Stimulated activated CD4-positive, alpha-beta T cell treated with anti-CD3 and anti-CD28 coated beads, Interleukin-1b, Interleukin-23, amount 100 ng/mL, for 1 hour (primary cell): ENCODE measurements at regions not wholly inside any gene's neighbourhood (a gene's known extent, or its start where the extent isn't known, plus 50 kb on each side); places are given as distances from the start of the nearest gene placed in this dataset.
"Not testable (repeated sequence)": the region's sequence is repeated elsewhere in the genome, so short reads cannot be mapped to it uniquely, and the experiment has no call there.

Source experiments
- DNase-seq, 2 donors: peaks; one replicate each; pipeline ENCODE4 v3.0.0-alpha.2; 2020; ENCODE audit warnings: low read depth in 2 of 2

- DNase-seq, result no peak
Measured at GRCh38 chr3:87710511-87710910, 348.3 kb downstream of the CGGBP1 start.

DNA sequence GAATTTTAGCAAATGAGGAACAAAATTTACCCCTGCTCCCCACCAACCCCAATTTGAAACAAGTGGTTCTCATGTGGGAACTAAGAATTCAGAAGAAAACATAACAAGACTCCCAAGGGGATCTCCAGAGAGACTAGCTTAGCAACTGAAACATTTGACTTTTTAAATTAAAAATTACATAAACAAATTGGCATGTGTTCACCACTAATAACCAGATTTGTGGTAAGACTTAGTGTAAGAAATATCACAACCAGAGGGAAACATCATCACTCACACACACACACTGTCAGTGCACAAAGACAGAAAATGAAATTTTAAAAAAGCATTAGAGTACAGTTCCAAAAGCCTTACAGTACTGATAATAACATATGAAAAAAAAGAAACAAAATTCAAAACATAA, 348.8 kb downstream of the CGGBP1 start:
- no peak for DNase-seq

DNA sequence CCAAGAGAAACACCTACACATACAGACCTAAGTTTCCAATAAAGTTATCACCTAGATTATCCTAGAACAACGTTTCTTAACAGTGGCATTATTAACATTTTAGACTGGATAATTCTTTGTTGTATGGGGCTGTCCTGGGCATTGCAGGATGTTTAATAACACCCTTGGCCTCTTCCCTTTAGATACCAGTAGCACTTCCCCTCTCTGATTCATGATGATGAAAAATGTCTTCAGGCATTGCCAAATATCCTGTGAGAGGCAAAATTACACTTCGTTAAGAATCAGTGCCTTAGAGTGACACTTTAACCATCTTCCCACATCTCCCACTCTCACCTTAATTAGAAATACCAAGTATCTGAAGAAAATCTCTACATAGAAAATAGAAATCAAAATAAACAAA, 352.6 kb downstream of the CGGBP1 start:
- no peak for DNase-seq

- no peak for DNase-seq
Measured at GRCh38 chr3:87702600-87702999, 356.2 kb downstream of the CGGBP1 start.

DNA sequence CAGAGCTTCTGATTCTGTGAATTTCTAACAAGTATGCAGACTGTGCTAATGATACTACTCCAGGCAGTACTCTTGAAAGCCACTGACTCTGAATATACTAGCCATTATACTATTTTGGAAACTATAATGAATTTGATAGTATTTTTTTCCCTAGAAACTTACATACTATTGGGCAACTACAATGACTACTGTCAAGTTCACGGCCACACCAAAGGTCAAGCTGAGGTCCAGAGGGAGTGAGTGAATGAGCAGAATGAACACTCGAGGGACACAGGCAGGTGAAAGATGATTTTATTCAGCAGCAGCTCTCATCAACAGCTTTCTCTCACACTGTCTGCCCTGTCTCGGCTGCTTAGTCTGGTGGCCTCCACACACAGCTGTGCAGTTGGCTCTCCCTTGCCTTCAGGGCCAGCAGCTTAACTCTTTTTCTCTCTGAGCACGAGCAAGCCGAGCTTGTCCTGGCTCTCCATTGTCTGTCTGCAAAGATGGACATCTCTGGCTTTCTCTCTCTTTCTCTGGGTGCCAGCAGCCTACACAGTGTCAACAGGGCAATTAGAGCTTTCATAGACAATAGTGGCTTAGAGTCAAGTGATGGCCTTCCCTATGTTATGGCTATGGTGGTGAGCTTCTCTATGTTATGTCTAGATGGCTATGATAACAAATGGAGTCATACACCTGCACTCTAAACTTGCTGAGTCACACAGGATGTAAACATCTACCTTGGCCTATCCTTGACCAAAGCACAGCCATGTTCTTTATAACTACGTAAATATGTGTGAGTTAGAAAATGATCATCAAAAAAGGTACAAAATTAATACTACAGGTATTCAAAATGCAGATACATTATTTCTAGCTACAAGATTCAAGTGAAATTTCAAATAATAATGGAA, 362.4 kb downstream of the CGGBP1 start:
- DNase-seq, result no peak

DNA sequence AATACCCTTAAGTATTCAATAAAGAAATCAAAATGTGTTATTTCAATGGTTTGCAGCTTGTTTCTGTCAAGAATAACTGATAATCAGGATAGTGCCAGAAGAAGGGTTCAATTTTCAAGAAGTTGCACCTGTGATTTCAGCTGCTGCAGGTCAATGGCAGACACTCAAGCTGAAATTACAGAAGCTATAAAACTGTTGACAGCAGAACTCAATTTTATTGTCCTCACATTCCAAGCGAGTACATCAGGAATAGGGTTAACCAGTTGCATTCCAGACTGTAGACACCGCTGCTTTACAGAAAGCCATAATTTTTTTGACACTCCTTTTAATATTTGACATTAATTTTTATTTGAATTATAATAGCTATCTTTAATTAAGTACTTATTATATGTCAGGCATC, 364.1 kb downstream of the CGGBP1 start:
- no peak for DNase-seq

DNA sequence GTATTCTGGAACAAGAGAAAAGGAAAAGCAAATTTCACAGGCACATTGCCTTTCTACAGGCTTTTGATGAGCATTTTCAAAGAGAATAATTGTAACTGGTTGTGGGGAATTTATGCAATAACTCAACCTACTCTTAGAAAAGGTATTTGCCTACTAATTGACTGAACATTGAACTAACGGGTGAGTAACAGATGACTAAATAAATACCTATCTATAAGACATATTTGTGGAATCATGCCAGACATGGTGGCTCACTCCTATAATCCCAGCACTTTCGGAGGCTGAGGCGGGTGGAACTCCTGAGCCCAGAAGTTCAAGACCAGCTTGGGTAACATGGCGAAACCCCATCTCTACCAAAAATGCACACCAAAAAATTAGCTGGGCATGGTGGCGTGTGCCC, 367.7 kb downstream of the CGGBP1 start:
- DNase-seq, result no peak

GRCh38 chr3:87678984-87679660, 379.7 kb downstream of the CGGBP1 start:
- not testable (repeated sequence) for DNase-seq

- no peak for DNase-seq
Measured at GRCh38 chr3:87674397-87675161, 384.2 kb downstream of the CGGBP1 start.

DNA sequence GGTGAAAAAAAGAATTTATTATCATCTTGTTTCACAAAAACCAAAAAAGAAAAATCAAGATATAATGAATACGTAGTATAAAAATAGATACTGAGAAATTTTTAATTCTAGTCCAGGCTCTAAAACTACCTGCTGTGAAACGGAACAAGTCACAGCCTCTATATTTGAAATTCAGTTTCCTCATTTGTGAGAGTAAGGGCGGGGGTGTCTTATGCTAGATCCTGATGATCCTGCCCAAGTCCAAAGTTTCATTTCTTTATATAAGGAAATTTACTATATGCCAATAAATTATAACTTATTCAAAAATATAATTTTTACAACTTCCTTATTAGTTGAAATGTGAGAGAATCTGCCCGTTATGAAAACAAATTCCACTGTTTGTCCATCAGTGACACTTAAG, 385.7 kb downstream of the CGGBP1 start:
- DNase-seq, result no peak

- DNase-seq, result no peak
Measured at GRCh38 chr3:87654184-87654583, 377.8 kb upstream of the POU1F1 start.

DNA sequence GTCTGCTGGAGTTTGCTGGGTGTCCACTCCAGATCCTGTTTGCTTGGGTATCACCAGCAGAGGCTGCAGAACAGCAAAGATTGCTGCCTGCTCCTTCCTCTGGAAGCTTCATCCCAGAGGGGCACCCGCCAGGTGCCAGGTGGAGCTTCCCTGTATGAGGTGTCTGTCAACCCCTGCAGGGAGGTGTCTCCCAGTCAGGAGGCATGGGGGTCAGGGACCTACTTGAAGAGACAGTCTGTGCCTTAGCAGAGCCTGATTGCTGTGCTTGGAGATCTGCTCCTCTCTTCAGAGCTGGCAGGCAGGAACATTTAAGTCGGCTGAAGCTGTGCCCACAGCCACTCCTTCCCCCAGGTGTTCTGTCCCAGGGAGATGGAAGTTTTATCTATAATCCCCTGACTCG, 376.8 kb upstream of the POU1F1 start:
- not testable (repeated sequence) for DNase-seq

- DNase-seq, result no peak
Measured at GRCh38 chr3:87634426-87634825, 358.0 kb upstream of the POU1F1 start.

DNA sequence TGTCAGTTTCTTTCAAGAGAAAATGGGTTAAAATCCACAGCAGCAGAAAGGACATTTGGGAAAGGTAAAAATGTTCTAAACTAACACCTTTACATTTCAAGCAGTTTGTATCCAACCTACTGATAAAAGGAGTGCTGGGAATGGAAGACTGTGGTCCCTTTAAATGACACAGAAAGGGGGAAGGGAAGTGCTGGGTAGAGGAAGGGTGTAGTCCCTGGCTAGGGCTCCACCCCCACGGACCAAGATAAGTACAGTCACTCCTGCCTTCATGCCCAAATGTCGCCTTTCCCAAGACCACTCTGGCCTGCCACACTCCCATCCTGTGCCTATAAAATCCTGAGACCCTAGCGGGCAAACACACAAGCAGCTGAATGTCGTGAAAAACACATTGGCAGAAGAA, 350.9 kb upstream of the POU1F1 start:
- DNase-seq, result no peak

DNA sequence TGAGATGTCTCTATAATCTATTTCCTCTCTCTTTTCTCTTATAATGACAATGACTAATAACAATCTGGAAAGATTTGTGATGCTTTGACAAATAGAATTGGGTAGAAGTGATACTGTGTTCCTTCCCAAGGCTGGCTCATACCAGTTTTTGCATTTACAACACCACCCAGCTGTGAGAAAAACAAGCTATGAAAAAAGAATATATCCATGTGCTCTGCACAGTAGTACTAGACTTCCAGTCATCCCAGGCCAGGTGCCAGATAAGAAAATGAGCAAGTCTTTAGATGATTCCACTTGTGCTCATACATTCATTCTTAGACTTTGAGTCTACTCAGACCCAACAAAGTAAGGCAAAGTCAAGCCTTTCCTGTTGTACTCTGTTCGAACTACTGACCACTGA, 350.2 kb upstream of the POU1F1 start:
- DNase-seq, result no peak

DNA sequence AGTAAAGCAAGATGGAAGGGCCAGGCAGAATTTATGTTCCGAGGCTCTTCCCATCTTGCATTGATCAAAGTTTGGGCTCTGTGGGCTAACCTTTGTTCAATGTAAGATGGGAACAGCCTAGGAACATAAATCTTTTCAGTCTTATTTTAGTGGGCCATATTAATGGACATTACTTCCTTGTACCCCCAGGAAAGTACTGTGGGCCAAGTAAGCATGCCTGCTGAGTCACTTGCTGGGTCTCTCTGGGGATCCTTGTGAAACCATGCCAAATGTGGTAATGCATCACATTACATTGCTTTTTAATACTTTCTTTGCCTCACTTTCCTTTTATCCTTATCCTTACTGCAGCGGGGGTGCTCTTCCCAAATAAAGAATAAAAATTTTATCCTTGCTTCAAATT, 349.5 kb upstream of the POU1F1 start:
- no peak for DNase-seq

GRCh38 chr3:87624860-87625259, 348.5 kb upstream of the POU1F1 start:
- no peak for DNase-seq

DNA sequence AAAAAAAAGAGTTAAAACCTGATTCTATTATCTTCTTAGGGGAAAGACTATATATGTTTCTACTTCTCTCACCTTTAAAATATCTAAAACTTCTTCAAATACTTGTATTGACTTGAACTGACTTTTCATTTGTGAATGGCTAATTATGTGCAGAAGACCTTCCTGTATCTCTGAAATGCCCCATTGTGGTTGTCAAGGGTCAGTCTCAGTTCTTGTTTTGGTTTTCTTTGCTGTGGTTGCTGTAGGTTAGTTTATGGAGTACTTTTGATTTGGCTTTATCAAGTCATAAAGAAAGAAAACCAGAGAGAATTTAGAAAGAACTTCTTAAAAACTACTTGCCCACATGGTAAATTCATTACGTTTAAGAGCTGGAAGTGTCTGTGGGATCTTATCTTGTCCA, 345.3 kb upstream of the POU1F1 start:
- DNase-seq, result no peak

GRCh38 chr3:87615506-87615905, 339.1 kb upstream of the POU1F1 start:
- DNase-seq, result no peak

DNA sequence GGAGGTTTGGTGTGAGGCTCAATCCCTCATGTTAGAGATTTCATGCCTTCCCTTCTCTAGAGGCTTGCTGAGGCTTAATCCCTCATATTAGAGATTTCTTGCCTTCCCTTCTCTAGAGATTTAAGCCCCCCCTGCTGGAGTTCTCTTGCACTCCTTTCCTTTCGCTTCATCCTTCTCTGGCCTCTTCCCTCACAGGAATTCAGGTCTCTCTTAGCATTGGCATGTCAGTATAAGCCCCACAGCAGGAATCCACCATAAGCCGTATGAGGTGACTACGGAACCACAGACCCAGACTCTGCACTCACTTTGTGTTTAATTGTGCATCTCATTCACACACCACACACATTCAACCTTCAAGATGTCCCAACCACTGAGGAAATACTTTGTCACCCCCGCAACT, 338.6 kb upstream of the POU1F1 start:
- DNase-seq, result no peak

DNA sequence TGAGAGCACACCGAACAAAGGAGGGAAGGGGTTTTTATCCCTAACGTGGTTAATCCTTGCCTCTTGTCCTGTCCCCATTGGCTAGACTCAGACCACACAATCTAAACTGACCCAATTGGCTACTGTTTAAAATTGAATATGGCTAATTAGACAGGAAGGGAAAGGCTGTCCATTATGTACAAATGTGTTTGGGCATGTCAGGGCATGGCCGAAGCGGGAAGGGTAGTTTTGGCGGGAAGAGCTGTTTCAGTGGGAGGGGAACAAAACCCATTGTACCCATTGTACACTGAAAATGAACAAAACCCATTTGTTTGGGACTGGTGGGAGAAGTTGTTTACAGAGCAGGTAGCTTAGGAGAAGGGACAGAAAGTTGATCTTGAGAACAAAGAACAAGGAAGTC, 330.9 kb upstream of the POU1F1 start:
- no peak for DNase-seq

GRCh38 chr3:87595798-87596197, 319.4 kb upstream of the POU1F1 start:
- DNase-seq, result no peak

DNA sequence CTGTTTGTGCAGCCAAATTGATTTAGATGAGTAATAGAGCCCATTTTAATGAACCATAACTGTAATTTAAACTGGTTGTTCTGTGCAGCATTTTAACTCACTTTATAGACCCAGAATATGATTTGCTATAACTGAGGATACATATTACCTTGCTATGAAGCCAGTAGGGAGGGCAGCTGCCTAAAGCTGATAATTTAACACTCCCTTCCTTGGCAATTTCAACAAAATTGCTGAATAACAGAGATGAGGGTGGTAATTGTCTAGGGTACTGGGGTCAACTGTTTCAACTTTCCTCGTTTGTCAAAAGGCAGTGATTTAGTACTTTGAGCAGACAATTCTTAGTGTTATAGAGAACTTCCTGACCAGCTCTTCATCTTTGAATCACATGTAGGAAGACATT, 304.9 kb upstream of the POU1F1 start:
- DNase-seq, result no peak
